ENCODE measurements at regions not wholly inside any gene's neighbourhood (a gene's known extent, or its start where the extent isn't known, plus 50 kb on each side); places are given as distances from the start of the nearest gene placed in this dataset.

DNA sequence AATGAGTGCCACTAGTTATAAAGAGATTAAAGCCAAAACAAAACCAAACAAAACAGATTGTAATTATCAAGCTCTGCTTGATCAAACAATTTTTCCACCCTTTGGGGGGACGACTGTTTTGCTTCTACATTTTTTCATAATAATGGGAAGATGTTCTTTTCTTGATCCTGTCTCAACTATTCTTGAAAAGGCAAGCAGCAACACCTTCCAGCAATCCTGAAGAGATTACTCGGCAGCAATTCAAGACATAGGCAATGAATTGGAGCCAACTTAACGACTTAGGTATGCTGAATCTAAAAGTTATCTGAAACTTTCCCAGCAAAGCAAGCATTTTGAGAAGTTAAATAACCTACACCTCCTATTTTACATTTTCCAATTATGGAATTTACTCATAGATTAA lies 69.9 kb upstream of the SLC38A4 start:
- Histone ChIP-seq H3K79me2 (ENCODE audit: control insufficient read depth, insufficient read depth, low read length) (no peaks in the 10 kb centered on the region), H3K9me3 (replicated peaks; ENCODE audit: control insufficient read depth, insufficient read depth, low read length) (no peaks in the 10 kb centered on the region), H3K9ac (replicated peaks; ENCODE audit: extremely low read depth, insufficient read depth, low read length) (no peak overlapping the region), H3K4me3 (replicated peaks in 1 of 3; ENCODE audit: insufficient read depth in 1 of 3, low read depth in 1 of 3, low read length in 3 of 3) (no peak overlapping the region), H3K36me3 (ENCODE audit: control insufficient read depth in 2 of 2, extremely low read depth in 1 of 2, insufficient read depth in 2 of 2, low read length in 2 of 2) (no peaks in the 10 kb centered on the region), H2AFZ (ENCODE audit: low read depth, low read length) (no peak overlapping the region), H3K9me1 (replicated peaks; ENCODE audit: control insufficient read depth, extremely low read depth, insufficient read depth, low read length) (no peaks in the 10 kb centered on the region), H3K4me2 (ENCODE audit: insufficient read depth, low read length) (no peak overlapping the region), H3K4me1 (ENCODE audit: control insufficient read depth, extremely low read depth, insufficient read depth, low read length) (no peaks in the 10 kb centered on the region), H4K20me1 (replicated peaks; ENCODE audit: control insufficient read depth, extremely low read depth, insufficient read depth, low read length) (no peaks in the 10 kb centered on the region), H3K27ac (ENCODE audit: insufficient read depth, low read depth, low read length) (no peak overlapping the region), H3K27me3 (ENCODE audit: control insufficient read depth in 2 of 2, insufficient read depth in 2 of 2, low read length in 2 of 2) (peaks cover 2 to 5% of the 10 kb centered on the region in 2 experiments)
- POLR2A ChIA-PET = no interaction called here
- intact Hi-C loops (cut with micrococcal nuclease) (loop anchor here (1.0 kb wide), 1 partner anchor 20 kb away; no protein-coding TSS in a partner anchor), dilution Hi-C loops (cut with MboI; ENCODE audit: extremely low pct_ligation_motif_present, low sequenced_read_pairs) (no loop called here)
- no TSS peak for BruUV-seq (replicated peaks)
- DNase-seq (ENCODE audit: low read depth, low spot score) = no peak
- no peak for TF ChIP-seq GATA2 (IDR thresholded peaks at IDR 0.05; ENCODE audit: insufficient read depth, insufficient read length, low read depth, low read length)
- no peak for TF ChIP-seq MYC (IDR thresholded peaks at IDR 0.05; ENCODE audit: low read depth, low read length)
- no peak for TF ChIP-seq MAX (IDR thresholded peaks at IDR 0.05; ENCODE audit: insufficient read depth, insufficient read length)
- no peak for TF ChIP-seq JUN (IDR thresholded peaks at IDR 0.05; ENCODE audit: borderline replicate concordance, insufficient read depth, insufficient read length, low read depth)
- no peak for TF ChIP-seq POLR2AphosphoS5 (IDR thresholded peaks at IDR 0.05; ENCODE audit: insufficient read depth, low read depth, low read length)
- no peak for TF ChIP-seq EZH2 (IDR thresholded peaks at IDR 0.05; ENCODE audit: borderline replicate concordance, low read depth, low read length, severe bottlenecking)
- TF ChIP-seq, protein P1, sequence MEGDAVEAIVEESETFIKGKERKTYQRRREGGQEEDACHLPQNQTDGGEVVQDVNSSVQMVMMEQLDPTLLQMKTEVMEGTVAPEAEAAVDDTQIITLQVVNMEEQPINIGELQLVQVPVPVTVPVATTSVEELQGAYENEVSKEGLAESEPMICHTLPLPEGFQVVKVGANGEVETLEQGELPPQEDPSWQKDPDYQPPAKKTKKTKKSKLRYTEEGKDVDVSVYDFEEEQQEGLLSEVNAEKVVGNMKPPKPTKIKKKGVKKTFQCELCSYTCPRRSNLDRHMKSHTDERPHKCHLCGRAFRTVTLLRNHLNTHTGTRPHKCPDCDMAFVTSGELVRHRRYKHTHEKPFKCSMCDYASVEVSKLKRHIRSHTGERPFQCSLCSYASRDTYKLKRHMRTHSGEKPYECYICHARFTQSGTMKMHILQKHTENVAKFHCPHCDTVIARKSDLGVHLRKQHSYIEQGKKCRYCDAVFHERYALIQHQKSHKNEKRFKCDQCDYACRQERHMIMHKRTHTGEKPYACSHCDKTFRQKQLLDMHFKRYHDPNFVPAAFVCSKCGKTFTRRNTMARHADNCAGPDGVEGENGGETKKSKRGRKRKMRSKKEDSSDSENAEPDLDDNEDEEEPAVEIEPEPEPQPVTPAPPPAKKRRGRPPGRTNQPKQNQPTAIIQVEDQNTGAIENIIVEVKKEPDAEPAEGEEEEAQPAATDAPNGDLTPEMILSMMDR (IDR thresholded peaks at IDR 0.05; ENCODE audit: extremely low read depth in 1 of 2, insufficient read depth in 1 of 2, low read depth in 1 of 2, low read length in 2 of 2) = no peak
- TF ChIP-seq POLR2A (IDR thresholded peaks at IDR 0.05; ENCODE audit: low read depth, low read length) = no peak
- TF ChIP-seq FOS (IDR thresholded peaks at IDR 0.05; ENCODE audit: borderline replicate concordance, insufficient read depth, low read length) = no peak
- no peak for FAIRE-seq
- CTCF ChIA-PET = no interaction called here

Data from endothelial cell of umbilical vein (primary cell).